ENCODE measurements at regions not wholly inside any gene's neighbourhood (a gene's known extent, or its start where the extent isn't known, plus 50 kb on each side); places are given as distances from the start of the nearest gene placed in this dataset.

- CTCF ChIA-PET, result interaction anchor here (0.6 to 0.9 kb wide), 2 partner anchors 22 to 43 kb away, joined by 3 read pairs; no protein-coding TSS in a partner anchor
- Histone ChIP-seq H3K36me3 (ENCODE audit: control insufficient read depth, insufficient read depth, low read length) (no peaks in the 10 kb centered on the region), H3K27me3 (ENCODE audit: control insufficient read depth, insufficient read depth, low read length) (no peaks in the 10 kb centered on the region), H3K4me3 (ENCODE audit: low read depth, low read length) (no peak overlapping the region)
- POLR2A ChIA-PET, result no interaction called here
- TF ChIP-seq CTCF (IDR thresholded peaks at IDR 0.05; ENCODE audit: insufficient read depth, low read depth, low read length), result no peak
- no peak for DNase-seq (ENCODE audit: low read depth)
Measured at GRCh38 chr12:77504466-77504865, 326.2 kb upstream of the NAV3 start.

GRCh38 chr12:77500089-77500488, 330.6 kb upstream of the NAV3 start:
- ChIA-PET CTCF (no interaction called here), POLR2A (no interaction called here)
- DNase-seq (ENCODE audit: low read depth), result no peak
- no peaks in the 10 kb centered on the region for H3K27me3 ChIP-seq (ENCODE audit: control insufficient read depth, insufficient read depth, low read length)
- no peak overlapping the region for H3K4me3 ChIP-seq (ENCODE audit: low read depth, low read length)
- H3K36me3 ChIP-seq (ENCODE audit: control insufficient read depth, insufficient read depth, low read length), result no peaks in the 10 kb centered on the region
- TF ChIP-seq CTCF (IDR thresholded peaks at IDR 0.05; ENCODE audit: insufficient read depth, low read depth, low read length), result no peak

- POLR2A ChIA-PET, result no interaction called here
Measured at GRCh38 chr12:77497647-77498046, 333.0 kb upstream of the NAV3 start.

GRCh38 chr12:77496714-77497113, 334.0 kb upstream of the NAV3 start:
- POLR2A ChIA-PET, result no interaction called here
- CTCF ChIA-PET, result no interaction called here
- H3K27me3 ChIP-seq (ENCODE audit: control insufficient read depth, insufficient read depth, low read length), result no peaks in the 10 kb centered on the region
- no peak for TF ChIP-seq CTCF (IDR thresholded peaks at IDR 0.05; ENCODE audit: insufficient read depth, low read depth, low read length)
- no peak for DNase-seq (ENCODE audit: low read depth)
- H3K36me3 ChIP-seq (ENCODE audit: control insufficient read depth, insufficient read depth, low read length), result no peaks in the 10 kb centered on the region
- no peak overlapping the region for H3K4me3 ChIP-seq (ENCODE audit: low read depth, low read length)

More at GRCh38 chr12:77497647-77498046, 333.0 kb upstream of the NAV3 start:
- CTCF ChIA-PET, result no interaction called here
- Histone ChIP-seq H3K27me3 (ENCODE audit: control insufficient read depth, insufficient read depth, low read length) (no peaks in the 10 kb centered on the region), H3K4me3 (ENCODE audit: low read depth, low read length) (no peak overlapping the region), H3K36me3 (ENCODE audit: control insufficient read depth, insufficient read depth, low read length) (no peaks in the 10 kb centered on the region)
- TF ChIP-seq CTCF (IDR thresholded peaks at IDR 0.05; ENCODE audit: insufficient read depth, low read depth, low read length), result no peak
- DNase-seq (ENCODE audit: low read depth), result no peak

- DNase-seq (ENCODE audit: low read depth), result no peak
- ChIA-PET CTCF (no interaction called here), POLR2A (no interaction called here)
- Histone ChIP-seq H3K36me3 (ENCODE audit: control insufficient read depth, insufficient read depth, low read length) (no peaks in the 10 kb centered on the region), H3K4me3 (ENCODE audit: low read depth, low read length) (no peak overlapping the region), H3K27me3 (ENCODE audit: control insufficient read depth, insufficient read depth, low read length) (no peaks in the 10 kb centered on the region)
- TF ChIP-seq CTCF (IDR thresholded peaks at IDR 0.05; ENCODE audit: insufficient read depth, low read depth, low read length), result no peak
Measured at GRCh38 chr12:77494296-77494695, 336.4 kb upstream of the NAV3 start.
